GM12872 (cell line): ENCODE measurements at regions not wholly inside any gene's neighbourhood (a gene's known extent, or its start where the extent isn't known, plus 50 kb on each side); places are given as distances from the start of the nearest gene placed in this dataset.

ENCODE experiments used
- CTCF ChIP-seq: IDR thresholded peaks from 3 replicates; pipeline ENCODE4 v1.5.1; 2011; ENCODE audit warnings: low read depth, mild to moderate bottlenecking, low read length, moderate library complexity; ENCODE audit not compliant: insufficient read depth

GRCh38 chr6:134593442-134593841 is 275.5 kb upstream of the SGK1 start:
- no peak for TF ChIP-seq CTCF

GRCh38 chr6:134593024-134593423 is 275.1 kb upstream of the SGK1 start:
- no peak for TF ChIP-seq CTCF

- TF ChIP-seq CTCF = no peak
These were observed 272.5 kb upstream of the SGK1 start for GRCh38 chr6:134590449-134590848.

- TF ChIP-seq CTCF = no peak
These were observed 272.1 kb upstream of the SGK1 start for GRCh38 chr6:134590004-134590403.

GRCh38 chr6:134589512-134589911 is 271.6 kb upstream of the SGK1 start:
- TF ChIP-seq CTCF = no peak

- TF ChIP-seq CTCF = no peak
These were observed 270.4 kb upstream of the SGK1 start for GRCh38 chr6:134588267-134588666.

GRCh38 chr6:134585517-134585873 is 267.6 kb upstream of the SGK1 start:
- TF ChIP-seq CTCF = no peak

GRCh38 chr6:134584847-134585516 is 267.1 kb upstream of the SGK1 start:
- TF ChIP-seq CTCF = no peak
